Sciatic nerve (tissue), 2 donors: ENCODE measurements at regions not wholly inside any gene's neighbourhood (a gene's known extent, or its start where the extent isn't known, plus 50 kb on each side); places are given as distances from the start of the nearest gene placed in this dataset.
A peak's percentile ranks its signal among the peaks of the same experiment; 100 is the strongest.
"Not testable (repeated sequence)": the region's sequence is repeated elsewhere in the genome, so short reads cannot be mapped to it uniquely, and the experiment has no call there.

Experiments
- ATAC-seq: fragments of 200-7000 bp; cut with Tn5 transposase; one replicate; pipeline ENCODE4 v1.9.1; 2020; ENCODE audit warnings: mild to moderate bottlenecking, moderate library complexity
- DNase-seq: peaks from one replicate; pipeline ENCODE4 v3.0.0-alpha.2; 2020; ENCODE audit warnings: low spot score
- intact Hi-C: fragments of 100-400 bp; cut with DNase I; formaldehyde crosslinking; loops from one replicate; pipeline ENCODE4 v1.14.2; 2022
- donor health status: DM: no; HTN: no; CAD: no.
- donor health status: DM: no; HTN: no; CAD: no.

DNA sequence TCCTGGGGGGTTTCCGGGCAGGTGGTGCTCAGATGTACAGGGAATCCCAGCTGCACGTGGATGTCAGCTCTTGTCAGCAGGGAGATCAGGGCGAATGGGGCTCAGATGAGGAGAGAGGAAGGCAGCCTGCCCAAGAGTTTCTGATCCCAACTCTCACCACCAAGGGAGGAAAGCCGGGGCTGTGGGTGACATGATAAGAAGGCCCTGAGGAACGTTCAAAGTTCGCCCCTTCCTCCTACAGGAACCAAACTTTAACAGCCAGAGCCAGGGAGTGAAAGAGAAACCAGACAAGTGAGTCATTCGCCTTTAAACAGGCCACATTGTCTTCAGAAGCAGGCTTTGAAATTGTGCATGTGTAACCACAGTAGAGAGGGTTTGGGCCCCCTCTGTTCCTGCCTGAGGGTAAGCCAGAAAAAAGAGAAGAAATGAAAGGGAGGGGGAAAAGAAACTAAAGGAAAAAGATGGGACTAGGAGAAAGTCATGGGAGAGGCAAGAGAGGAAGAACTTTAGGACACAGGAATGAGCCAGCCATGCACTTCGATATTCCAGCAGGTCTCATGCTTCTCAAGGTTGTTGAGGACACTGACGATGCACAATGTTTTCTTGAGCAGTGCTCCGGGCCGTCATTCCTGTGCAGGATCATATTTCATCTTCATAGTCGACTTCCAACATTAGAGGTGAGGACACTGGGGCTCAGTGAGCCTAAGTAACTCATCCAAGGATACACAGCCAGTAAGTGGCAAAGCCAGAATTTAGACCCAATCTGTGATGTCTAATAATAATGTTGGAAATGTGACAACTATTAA, 691.4 kb upstream of the TBX3 start:
- ATAC-seq (peak; percentile 55), DNase-seq (no peak)
- intact Hi-C loops = no loop called here

DNA sequence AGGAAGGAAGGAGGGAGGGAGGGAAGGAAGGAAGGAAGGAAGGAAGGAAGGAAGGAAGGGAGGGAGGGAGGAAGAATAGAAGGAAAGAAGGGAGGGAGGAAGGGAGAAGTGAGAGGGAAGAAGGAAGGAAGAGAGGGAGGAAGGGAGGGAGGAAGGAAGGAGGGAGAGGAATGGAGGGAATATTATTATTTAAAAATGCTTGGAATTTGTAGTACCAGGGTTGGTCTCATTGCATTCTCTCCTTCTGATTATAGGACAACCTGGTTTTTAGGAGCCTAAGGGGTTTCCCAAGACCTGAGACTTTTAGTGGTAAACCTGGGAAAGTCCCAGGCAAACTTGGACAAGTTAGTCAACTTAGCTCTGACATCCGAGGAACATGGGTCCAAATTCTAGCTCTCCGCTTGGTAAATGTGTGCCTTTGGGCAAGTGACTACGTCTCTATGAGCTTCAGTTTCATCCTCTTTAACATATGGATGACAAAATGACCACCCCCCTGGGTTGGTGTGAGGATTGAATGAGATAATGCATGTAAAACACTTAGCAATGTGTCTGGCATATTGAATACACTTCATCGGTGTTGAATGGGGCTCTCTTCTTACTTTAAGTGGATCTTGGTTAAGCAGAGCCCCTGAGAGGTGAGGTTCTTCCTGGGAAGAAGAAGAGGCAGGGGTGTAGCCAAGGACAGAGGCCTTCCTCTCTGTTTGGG, 690.7 kb upstream of the TBX3 start:
- intact Hi-C loops = no loop called here
- DNase-seq = no peak
- ATAC-seq = no peak

DNA sequence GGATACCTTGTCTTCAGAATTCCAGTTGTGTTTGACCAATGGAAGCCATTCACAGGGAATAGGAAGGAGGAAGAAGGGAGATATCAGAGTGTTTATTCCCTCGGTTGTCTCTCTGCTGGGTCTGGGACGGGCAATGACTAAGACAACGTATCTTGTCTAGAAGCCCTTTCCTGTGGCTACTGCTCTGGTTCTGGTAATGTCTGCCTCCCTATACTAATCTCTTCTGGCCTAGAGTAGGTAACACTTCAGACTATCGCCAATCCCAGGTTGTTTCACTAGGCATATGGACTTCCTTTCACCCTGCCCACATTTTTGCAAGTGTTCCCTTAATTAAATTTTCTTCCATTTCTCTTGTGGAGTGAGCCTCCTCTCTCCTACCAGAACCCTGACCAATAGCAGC, 687.7 kb upstream of the TBX3 start:
- intact Hi-C loops = no loop called here
- DNase-seq (no peak), ATAC-seq (no peak)

DNA sequence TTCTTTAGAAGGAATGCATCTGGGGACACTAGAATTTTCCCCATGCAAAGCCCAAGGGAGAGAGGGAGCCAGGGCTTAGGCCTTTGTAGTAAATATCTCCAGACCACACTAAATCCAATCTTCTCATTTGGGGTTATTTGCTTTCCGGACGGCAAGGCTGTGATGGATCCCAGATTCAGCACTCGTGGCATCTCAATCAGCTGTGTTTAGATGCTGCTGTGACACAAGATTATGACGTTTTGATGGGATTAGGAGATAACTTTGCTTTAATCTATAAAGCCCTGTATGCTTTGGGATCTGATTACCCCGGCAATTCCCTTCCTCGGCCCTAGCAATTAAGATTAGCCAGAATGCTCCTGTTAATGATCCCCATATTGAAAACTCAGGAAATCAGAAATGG, 686.7 kb upstream of the TBX3 start:
- DNase-seq (no peak), ATAC-seq (no peak)
- intact Hi-C loops = no loop called here

DNA sequence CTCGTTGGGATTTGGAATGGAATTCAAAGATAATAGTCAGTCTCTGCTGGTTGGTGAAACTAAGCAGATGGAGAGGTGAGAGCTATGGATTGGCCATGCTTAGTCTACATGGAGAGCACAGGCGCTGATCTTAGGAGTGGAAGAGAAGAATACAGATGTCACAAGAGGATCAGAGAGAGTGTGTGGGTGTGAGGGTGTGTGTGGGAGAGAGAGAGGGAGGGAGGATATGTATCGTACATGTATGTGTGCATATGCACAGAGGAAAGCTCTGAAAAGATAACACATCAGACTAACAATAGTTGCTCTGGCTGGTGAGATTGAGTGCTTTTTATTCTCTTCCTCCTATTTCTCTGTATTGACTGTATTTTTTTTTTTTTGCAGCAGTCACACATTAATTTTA, 686.2 kb upstream of the TBX3 start:
- DNase-seq (no peak), ATAC-seq (no peak)
- intact Hi-C loops = no loop called here

DNA sequence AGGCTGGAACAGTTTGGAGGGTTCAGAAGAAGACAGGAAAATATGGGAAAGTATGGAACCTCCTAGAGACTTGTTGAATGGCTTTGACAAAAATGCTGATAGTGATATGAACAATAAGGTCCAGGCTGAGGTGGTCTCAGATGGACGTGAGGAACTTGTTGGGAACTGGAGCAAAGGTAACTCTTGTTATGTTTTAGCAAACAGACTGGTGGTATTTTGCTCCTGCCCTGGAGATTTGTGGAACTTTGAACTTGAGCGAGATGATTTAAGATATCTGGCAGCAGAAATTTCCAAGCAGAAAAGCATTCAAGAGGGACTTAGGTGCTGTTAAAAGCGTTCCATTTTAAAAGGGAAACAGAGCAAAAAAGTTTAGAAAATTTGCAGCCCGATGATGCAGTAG, 682.3 kb upstream of the TBX3 start:
- DNase-seq, ATAC-seq, intact Hi-C loops: not testable (repeated sequence)

DNA sequence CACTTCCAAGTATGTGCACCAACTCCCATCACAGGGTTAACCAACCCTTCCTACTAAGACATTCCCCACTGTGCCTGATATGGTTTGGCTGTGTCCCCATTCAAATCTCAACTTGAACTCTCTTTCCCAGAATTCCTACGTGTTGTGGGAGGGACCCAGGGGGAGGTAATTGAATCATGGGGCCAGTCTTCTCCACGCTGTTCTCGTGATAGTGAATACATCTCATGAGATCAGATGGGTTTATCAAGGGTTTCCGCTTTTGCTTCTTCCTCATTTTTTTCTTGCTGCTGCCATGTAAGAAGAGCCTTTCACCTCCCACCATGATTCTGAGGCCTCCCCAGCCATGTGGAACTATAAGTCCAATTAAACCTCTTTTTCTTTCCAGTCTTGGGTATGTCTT, 681.8 kb upstream of the TBX3 start:
- ATAC-seq, DNase-seq, intact Hi-C loops: not testable (repeated sequence)

DNA sequence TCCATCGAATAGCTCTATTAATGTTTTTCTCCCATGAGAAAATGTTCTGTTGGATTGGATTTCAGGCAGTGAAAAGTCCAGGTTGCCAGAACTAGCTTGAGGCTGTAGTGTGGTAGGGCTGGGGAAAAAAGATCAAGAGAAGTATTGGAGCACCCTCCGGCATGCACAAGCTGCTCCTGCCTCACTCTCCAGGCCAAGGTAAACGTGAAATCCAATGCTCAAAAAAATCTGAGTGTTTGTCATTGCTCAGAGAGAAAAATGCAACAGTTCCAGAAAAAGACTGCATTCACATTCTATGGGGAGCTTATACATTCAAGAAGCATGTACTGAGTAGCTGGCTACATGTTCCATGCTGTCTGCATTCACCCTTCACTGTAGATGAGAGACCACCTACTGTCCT, 680.9 kb upstream of the TBX3 start:
- DNase-seq (no peak), ATAC-seq (no peak)
- intact Hi-C loops = no loop called here

DNA sequence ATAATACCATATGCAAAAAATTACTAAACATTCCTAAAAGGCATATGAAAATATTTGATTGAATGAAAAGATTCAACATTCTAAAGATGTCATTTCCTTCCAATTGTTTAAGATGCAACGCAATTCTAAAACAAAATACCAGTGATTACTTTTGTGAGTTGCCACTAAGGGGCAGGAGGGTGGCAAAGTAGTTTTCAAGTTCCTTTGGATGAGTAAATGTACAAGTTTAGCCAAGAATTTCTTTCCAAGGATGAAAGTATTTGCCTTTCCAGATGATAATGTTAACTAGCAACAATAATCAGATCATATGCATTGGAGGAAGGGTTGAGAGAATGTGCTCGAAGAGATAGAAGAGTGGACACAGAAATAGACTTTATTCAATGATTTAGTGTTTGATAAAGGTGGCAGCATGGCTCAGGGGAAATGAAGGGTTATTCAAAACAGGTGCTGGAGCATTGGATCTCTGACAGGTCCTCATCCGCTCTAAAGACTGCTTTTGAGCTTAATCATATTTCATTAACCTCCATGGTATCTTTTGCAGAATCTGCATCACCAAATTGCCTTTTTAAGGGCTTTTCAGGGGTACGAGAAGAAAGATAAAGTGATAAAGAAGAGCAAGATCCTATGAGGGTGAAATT, 678.5 kb upstream of the TBX3 start:
- ATAC-seq (no peak), DNase-seq (no peak)
- intact Hi-C loops = no loop called here

DNA sequence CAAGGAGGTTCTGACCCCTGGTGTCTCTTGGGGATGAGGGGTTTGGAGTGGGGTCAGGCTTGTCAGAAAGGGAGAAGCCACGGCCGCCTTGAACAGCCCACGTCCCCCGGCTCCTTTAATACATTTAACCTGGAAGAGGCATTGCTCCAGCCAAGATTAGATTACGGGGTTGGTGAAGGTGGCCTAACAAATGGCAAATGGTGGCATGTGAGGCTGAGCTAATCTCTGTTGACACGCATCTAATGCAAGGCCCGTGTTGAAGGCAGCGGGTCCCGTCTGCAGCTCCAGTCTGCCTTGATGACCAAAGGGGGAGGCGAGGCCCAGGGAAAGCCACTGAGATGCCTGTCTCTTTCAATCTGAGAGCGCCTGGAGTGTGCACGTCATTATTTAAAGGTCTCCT, 673.7 kb upstream of the TBX3 start:
- intact Hi-C loops = no loop called here
- DNase-seq (no peak), ATAC-seq (no peak)

DNA sequence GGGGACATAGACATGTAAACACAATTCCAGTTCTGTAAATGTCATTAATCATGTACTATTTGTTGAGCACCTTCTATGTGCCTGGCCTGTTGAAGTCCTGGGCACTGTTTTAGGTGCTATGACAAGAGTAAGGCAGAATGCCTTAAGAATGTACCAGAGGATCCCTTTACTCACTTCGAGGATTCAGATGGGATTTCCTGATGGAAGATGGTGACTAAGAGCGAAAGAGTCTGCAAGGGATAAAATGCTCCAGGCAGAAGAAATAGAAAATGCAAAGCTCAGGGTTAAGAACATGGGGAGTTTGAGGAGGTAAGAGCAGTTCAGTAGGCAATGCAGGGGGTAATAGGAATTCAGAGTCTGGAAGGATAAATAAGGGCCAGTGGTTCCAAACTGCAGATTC, 671.3 kb upstream of the TBX3 start:
- intact Hi-C loops = no loop called here
- no peak for DNase-seq
- ATAC-seq = no peak

DNA sequence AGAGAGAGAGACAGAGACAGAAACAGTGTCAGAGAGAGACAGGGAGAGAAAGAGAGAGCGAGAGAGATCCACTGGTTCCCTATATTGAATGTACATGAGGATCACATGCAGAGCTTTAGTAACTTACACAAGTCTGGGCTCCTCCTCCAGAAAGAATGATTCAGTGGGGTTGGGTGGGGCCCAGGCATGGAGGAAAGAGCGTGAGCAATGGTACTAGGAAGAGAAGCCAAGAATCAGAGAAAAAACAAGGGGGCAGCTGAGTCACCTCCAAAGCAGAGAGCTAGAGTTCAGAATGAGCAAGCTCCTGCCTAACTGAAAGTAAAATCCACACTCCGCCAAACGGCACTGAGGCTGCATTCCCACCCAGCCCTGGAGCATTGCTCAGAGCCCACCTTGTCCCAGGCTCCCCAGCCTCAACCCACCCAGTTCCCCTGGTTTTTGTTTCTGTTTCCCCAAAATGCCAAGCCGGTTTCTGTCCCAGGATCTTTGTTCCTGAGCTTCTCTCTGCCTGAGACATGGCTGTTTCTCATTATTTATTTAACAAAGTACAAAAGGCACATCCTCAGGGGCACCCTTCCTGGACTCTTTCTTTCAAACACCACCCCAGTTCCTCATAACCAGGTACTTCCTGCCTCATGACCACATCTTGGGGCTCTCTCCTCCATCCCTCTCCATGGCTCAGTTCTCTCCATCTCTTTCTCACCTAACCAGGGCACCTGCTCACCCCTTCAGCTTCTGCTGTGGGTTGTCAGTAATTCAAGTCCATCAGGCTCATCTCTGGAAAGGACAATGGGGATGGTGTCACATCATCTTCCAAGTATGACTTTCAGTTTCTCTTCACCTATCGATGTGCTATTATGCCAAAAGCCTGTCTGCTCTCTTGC, 670.3 kb upstream of the TBX3 start:
- ATAC-seq = peak; percentile 94
- intact Hi-C loops = no loop called here
- no peak for DNase-seq

DNA sequence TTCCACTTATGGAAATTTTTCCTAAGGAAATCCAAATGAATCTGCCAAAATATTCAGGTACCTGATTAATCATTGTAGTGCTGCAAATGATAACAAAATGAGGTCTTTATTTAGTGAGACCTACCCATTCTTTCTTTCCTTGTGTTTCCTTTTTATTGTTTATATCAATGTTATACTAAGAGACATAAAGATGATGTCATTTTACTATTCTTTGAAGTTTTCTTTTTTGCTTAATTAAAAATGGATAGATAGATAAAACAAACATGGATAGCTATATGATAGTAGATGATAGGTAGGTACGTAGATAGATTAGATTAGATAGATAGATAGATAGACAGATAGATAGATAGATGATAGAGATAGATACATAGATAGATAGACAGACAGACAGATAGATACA, 669.5 kb upstream of the TBX3 start:
- no peak for ATAC-seq
- no peak for DNase-seq
- intact Hi-C loops = no loop called here

DNA sequence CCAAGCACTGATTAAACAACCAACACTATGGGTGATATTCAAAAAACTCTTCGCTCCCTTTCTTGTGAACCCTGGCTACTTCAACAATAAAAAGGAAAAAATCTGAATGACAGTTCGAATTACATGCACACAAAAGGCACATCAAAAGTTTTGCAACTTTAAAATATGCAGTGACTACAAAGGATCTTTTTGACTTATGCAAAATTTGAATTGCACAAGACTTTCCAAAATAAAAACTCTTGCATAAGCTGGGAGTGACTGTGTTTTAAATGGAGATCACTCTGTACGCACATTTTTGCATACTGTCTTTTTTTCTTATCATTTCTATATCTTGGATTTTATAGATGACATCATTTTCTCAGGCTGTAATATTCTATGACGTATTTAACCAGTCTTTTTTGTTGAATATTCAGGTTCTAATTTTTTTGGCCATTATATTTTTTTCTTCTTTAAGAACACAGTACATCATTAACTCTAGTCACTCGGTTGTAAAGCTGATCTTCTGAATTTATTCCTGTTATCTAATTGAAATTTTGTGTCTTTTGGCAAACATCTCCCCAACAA, 667.6 kb upstream of the TBX3 start:
- ATAC-seq (peak; percentile 46), DNase-seq (no peak)
- intact Hi-C loops = no loop called here

DNA sequence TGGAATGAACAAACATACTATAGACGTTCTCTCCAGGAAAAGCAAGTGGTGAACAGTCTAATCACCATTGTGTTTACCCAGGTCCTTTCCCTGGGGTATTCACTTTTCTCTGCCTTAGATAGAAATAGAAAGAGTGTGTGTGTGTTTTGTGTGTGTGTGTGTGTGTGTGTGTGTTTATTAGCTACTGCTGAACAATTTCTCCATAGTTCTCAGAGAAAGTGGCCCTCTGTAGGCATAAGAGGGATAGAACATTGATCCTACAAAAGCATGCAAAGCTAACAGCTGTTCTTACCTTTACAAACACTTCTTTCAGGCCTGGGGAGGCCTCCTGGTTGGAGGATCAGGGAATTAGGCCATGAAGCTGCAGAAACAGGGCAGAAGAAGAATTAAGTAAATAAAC, 665.7 kb upstream of the TBX3 start:
- intact Hi-C loops = loop anchor here (5.0 kb wide), 1 partner anchor 1873 kb away; no protein-coding TSS in a partner anchor
- no peak for DNase-seq
- no peak for ATAC-seq

DNA sequence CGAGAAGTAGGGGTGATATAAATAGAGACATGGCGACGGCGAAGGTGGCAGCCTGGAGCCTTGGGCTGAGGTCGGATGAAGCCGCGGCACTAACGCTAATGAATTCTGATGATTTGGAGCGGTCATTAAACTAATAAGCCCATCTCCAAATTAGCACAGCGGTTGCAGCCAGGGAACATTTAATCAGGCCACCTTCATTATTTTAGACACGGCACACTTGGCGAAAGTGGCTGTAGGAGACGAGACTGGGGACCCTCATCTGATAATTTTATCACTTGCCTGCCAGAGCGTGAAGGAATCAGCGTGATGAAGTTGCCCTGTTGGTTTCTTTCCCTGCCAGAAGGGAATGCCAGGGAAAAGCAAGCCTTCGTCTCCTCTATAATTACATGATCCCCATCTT, 664.3 kb upstream of the TBX3 start:
- intact Hi-C loops = loop anchor here (5.0 kb wide), 1 partner anchor 1874 kb away; no protein-coding TSS in a partner anchor
- no peak for ATAC-seq
- no peak for DNase-seq

DNA sequence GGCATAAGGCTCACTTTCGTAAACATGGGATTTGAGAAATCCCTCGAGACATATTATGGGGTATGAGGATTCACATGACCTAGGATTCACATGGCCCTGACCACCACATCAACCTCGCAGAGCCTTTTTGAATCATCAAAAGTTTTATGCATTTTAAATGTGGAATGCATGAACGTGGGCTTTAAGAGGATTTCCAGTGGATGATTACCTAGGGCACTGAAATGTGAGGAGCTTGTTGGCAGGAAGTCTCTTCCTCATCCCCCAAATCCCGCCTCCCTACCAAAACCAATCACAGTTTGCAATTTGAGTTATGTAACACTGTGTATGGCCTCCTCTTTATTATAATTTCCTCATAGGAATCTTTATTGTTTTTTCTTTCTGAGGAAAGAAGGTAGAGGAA, 659.6 kb upstream of the TBX3 start:
- DNase-seq = no peak
- no peak for ATAC-seq
- intact Hi-C loops = no loop called here

DNA sequence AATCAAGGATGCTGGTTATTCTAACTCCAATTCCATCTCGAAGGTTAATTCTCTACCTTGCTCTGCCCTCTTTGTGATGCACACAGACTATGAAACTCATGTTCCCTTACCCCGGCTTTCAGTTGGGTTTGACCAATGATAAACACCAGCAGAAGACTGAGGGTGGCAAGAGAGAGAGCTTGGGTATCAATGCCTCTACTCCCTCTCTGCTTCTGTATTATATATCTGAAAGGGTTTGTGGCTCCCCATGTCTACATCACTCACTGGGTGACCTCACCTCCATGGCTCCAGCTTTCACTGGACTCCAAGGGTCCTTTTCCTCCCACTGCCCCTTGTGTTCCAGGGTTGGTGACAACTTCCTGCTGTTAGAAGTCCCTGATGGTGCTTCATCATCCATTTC, 659.0 kb upstream of the TBX3 start:
- DNase-seq = no peak
- ATAC-seq = no peak
- intact Hi-C loops = no loop called here

DNA sequence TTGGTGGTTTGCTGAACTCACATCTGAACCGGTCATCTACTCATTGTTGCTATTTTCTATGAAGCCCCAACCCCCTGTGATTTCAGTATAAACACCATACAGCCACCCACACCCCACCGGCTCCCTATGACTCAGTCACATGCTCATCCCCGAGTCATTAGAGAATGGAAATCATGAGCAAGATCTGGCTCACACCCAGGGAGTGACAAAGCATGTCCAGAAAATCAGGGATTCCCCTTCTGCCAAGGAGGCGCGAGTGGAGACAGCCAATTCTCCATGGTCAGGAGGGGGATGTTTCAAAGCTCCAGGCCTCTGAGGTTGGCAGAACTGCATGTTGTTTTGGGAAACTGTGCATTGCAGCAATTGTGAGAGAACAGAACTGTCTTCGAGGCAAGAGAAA, 657.5 kb upstream of the TBX3 start:
- intact Hi-C loops = no loop called here

More for the DNA sequence above, 657.5 kb upstream of the TBX3 start:
- ATAC-seq (peak; percentile 90), DNase-seq (peak; percentile 85)
